Small intestine (tissue), 7 donors: ENCODE measurements at regions not wholly inside any gene's neighbourhood (a gene's known extent, or its start where the extent isn't known, plus 50 kb on each side); places are given as distances from the start of the nearest gene placed in this dataset.

ENCODE experiments used
- DNase-seq, 2 donors: peaks; one replicate each; pipeline versions ENCODE4 v3.0.0 to v3.0.0-alpha.2; 2013
- FAIRE-seq: peaks from 2 replicates; lab custom pipeline; 2012; peaks lifted over from hg19 to GRCh38; lab: Jason Lieb, UNC
- H3K27ac ChIP-seq, 3 donors: one replicate each; pipeline ENCODE4 v1.5.1; 2013; ENCODE audit warnings: low read length in 2 of 3, mild to moderate bottlenecking in 2 of 3, control low read depth in 1 of 3, inconsistent platforms in 1 of 3, low read depth in 1 of 3, moderate library complexity in 1 of 3
- H3K27me3 ChIP-seq, 3 donors: one replicate each; pipeline ENCODE4 v1.6.1; 2013; ENCODE audit warnings: low read length in 3 of 3, inconsistent platforms in 1 of 3; ENCODE audit not compliant: control insufficient read depth in 3 of 3, insufficient read depth in 3 of 3
- H3K36me3 ChIP-seq, 3 donors: one replicate each; pipeline ENCODE4 v1.6.1; 2013; ENCODE audit warnings: low read length in 3 of 3, inconsistent platforms in 1 of 3, low read depth in 1 of 3, mild to moderate bottlenecking in 1 of 3, moderate library complexity in 1 of 3; ENCODE audit not compliant: control insufficient read depth in 3 of 3, insufficient read depth in 2 of 3
- H3K4me1 ChIP-seq, 3 donors: one replicate each; pipeline ENCODE4 v1.6.1; 2013; ENCODE audit warnings: low read length in 2 of 3, inconsistent platforms in 1 of 3, low read depth in 1 of 3, mild to moderate bottlenecking in 1 of 3, moderate library complexity in 1 of 3; ENCODE audit not compliant: control insufficient read depth in 3 of 3, insufficient read depth in 2 of 3
- H3K4me3 ChIP-seq, 3 donors: one replicate each; pipeline ENCODE4 v1.5.1; 2013; ENCODE audit warnings: low read length in 3 of 3, control low read depth in 1 of 3, inconsistent platforms in 1 of 3, low read depth in 1 of 3, mild to moderate bottlenecking in 1 of 3, moderate library complexity in 1 of 3
- H3K9me3 ChIP-seq, 2 donors: one replicate each; pipeline ENCODE4 v1.6.1; 2013; ENCODE audit warnings: low read depth in 1 of 2, low read length in 1 of 2; ENCODE audit not compliant: control insufficient read depth in 2 of 2, insufficient read depth in 1 of 2
- WGBS, 3 donors: extraction: QIAGEN DNeasy Blood & Tissue Kit; methylation state at CpG; one replicate each; pipeline ENCODE4 v1.1.7; 2013; 5-methylcytosine and 5-hydroxymethylcytosine counted together
- donor health status: healthy with polysubstance abuse.
- donor health status: control.
- donor health status: control.
- donor health status: Bipolar disorder and iron deficiency.
- donor health status: healthy.

GRCh38 chr13:24630121-24630520 lies 50.1 kb upstream of the ATP12A start:
- WGBS, 3 donors = 72 to 86% (median 83%) methylated on average over 6 of the region's 6 CpGs
- H3K9me3 ChIP-seq = no peaks in the 10 kb centered on the region
- H3K36me3 ChIP-seq = no peaks in the 10 kb centered on the region
- no peaks in the 10 kb centered on the region for H3K27me3 ChIP-seq
- no peak overlapping the region for H3K27ac ChIP-seq
- FAIRE-seq (no peak), DNase-seq (no peak)
- no peak overlapping the region for H3K4me3 ChIP-seq
- H3K4me1 ChIP-seq = peaks cover 3 to 8% (median 5%) of the 10 kb centered on the region in 3 donors
